Motor neuron (in vitro differentiated cells): ENCODE measurements at regions not wholly inside any gene's neighbourhood (a gene's known extent, or its start where the extent isn't known, plus 50 kb on each side); places are given as distances from the start of the nearest gene placed in this dataset.

Source experiments
- ATAC-seq, 8 experiments: fragments of 200-7000 bp; cut with Tn5 transposase; replicated peaks in 6 of 8; 2 replicates each; pipeline ENCODE4 v1.8.0; 2021; ENCODE audit warnings: mild to moderate bottlenecking in 8 of 8, moderate library complexity in 8 of 8
- H3K27ac ChIP-seq, 2 donors: fragments of 250-450 bp; sonication (Bioruptor Pico); 2 replicates each; pipeline ENCODE4 v1.9.0; 2021; ENCODE audit warnings: antibody characterized with exemption in 2 of 2, mild to moderate bottlenecking in 2 of 2, moderate library complexity in 1 of 2
- H3K4me1 ChIP-seq, 2 donors: fragments of 250-450 bp; sonication (Bioruptor Pico); replicated peaks in 1 of 2; 2 replicates each; pipeline ENCODE4 v1.6.1; 2021; ENCODE audit warnings: antibody characterized with exemption in 2 of 2, mild to moderate bottlenecking in 2 of 2, moderate library complexity in 1 of 2
- H3K4me3 ChIP-seq, 5 donors: fragments of 250-450 bp; sonication (Bioruptor Pico); 2 replicates each; pipeline ENCODE4 v1.9.0; 2021; ENCODE audit warnings: antibody characterized with exemption in 5 of 5, mild to moderate bottlenecking in 5 of 5, moderate library complexity in 4 of 5
- WGBS, 10 experiments: fragments of 450-650 bp; shearing (Covaris generic); methylation state at CpG; one replicate each; pipeline ENCODE4 v1.0.0; 2022; 5-methylcytosine and 5-hydroxymethylcytosine counted together
- in situ Hi-C, 9 experiments: fragments of 400-800 bp; cut with MboI; loops; one replicate each; pipeline ENCODE4 v1.15.0; 2021; ENCODE audit warnings: low sequenced_read_pairs in 9 of 9, low pct_unique_long_range_greater_than_20kb in 2 of 9; ENCODE audit not compliant: unreplicated experiment in 9 of 9

DNA sequence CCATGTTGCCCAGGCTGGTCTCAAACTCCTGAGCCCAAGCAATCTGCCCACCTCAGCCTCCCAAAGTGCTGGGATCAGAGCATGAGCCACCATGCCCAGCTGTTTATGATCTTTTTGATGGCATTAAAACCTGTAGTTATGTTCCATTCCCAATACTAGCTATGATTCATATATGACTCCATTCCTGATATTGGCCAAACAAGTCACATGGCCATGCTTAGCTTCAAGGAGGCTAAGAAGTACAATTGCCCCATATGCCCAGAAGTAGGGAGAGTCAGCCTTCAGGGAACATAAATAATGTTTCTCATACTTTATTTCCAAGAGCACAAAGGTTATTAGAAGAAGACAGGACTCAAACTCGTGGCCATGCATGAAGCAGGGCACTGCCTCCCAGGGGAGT is 132.4 kb upstream of the RAB6C start:
- ATAC-seq = no peak
- Histone ChIP-seq H3K4me3 (no peak overlapping the region), H3K4me1 (no peaks in the 10 kb centered on the region), H3K27ac (no peak overlapping the region)
- WGBS, 10 experiments = 0 to 50% (median 17%) methylated on average over 1 of the region's 1 CpG; no CpG with 5 or more reads in 5 of the 10 experiments
- in situ Hi-C loops = loop anchor here in 1 of 9 experiments (25.0 kb wide), 1 partner anchor 410 kb away; no protein-coding TSS in a partner anchor

DNA sequence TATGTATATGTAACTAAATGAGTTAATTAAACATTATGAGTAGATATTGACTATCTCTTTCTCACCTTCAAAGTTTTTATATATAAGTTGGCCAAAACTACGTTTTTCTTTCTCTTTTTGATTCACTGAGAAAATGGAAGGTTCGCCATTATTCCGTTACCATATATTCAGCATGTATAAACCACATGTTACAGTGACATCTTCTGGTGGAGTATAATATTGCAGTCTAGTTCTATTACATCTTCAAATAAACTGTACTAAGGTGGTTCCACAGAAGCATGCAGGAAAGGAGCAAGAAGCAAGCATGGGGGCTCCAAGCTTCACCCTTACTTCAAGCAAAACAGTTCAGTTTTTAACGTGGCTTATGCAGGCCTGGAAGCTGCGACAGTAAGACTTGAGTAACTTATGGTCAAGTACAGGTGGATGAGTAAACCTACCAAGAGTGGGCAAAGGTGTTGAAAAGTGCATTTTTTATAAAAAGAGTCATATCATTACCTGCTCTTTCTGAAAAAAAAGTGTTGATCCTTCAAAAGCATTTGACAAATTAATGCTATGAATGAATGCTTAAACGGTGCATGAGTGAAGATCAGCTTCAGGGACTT is 129.8 kb upstream of the RAB6C start:
- in situ Hi-C loops = loop anchor here in 1 of 9 experiments (25.0 kb wide), 1 partner anchor 412 kb away; no protein-coding TSS in a partner anchor
- no peak overlapping the region for H3K4me3 ChIP-seq

DNA sequence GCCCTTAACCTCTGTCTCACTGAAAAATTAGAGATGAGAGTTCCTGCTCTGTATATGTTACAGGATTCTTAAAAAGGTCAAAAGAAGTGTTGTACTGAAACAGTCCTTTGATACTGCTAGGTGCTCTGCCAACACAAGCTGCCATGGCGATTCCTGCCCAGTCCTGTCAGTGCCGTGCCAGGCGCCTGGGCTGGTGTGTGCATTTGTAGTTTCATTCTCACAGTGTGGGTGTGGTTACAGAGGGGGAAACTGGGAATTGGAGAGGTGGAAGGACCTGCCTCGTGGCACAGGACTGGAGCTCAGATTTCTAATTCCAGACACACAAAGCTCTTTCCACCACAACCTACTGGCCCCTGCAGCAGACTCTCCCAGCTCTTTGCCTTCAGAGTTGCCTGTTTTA is 122.3 kb upstream of the RAB6C start:
- peak in 3 of 8 experiments; percentile 44 to 81 (median 63) for ATAC-seq
- 0 to 100% (median 82%) methylated on average over 1 to 3 of the region's 4 CpGs; no CpG with 5 or more reads in 3 of the 10 experiments for WGBS, 10 experiments
- no peak overlapping the region for H3K27ac ChIP-seq
- in situ Hi-C loops = no loop called here
- peaks cover 0 to 2% of the 10 kb centered on the region in 2 donors for H3K4me1 ChIP-seq
- H3K4me3 ChIP-seq = no peak overlapping the region

More for the DNA sequence above, 129.8 kb upstream of the RAB6C start:
- peak in 6 of 8 experiments; percentile 38 to 74 (median 52) for ATAC-seq
- Histone ChIP-seq H3K27ac (no peak overlapping the region), H3K4me1 (no peaks in the 10 kb centered on the region)
- WGBS, 10 experiments = 0 to 100% (median 10%) methylated on average over 1 to 6 of the region's 6 CpGs

DNA sequence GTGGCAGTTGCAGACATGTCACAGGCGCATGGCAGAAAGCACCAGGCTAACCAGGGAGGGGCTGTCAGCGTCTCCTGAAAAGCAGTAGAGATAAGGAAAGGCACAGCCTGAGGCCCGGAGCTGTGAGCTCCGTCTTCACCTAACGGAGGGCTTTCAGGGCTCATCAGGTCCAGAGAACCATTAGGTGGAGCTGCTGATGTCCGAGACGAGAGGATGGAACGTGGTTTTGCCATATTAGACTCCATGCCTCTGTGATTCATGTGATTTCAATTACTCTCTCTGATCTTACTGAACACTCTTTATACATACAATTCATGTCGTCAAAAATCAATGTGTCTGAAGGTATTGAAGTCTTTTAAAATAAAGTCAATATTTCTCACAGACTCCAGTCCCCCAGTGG is 120.3 kb upstream of the RAB6C start:
- in situ Hi-C loops = no loop called here
- Histone ChIP-seq H3K4me1 (peaks cover 0 to 2% of the 10 kb centered on the region in 2 donors), H3K4me3 (no peak overlapping the region), H3K27ac (no peak overlapping the region)
- ATAC-seq = peak in 1 of 8 experiments; percentile 53
- 30 to 85% (median 64%) methylated on average over 1 to 8 of the region's 9 CpGs; no CpG with 5 or more reads in 2 of the 10 experiments for WGBS, 10 experiments

DNA sequence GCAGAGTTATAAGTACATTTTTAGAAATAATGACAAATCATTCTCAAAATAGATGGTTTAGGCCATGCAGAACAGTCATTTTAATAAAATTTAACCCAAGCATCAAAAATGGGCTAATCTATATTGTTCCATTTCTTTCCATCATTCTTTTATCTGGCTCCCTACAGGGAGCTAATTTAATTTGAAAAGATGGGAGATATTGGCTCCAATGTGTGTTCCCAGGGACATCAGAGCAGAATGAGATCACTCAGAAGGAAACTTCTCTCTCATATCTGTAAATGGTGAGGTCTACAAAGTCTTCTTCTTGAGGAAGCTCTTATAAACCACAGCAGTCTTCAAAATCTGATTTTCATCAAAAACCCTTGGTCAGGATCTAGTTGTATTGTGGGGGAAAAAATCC is 119.4 kb upstream of the RAB6C start:
- in situ Hi-C loops = no loop called here
- no peak for ATAC-seq
- Histone ChIP-seq H3K27ac (no peak overlapping the region), H3K4me3 (no peak overlapping the region), H3K4me1 (peaks cover 0 to 2% of the 10 kb centered on the region in 2 donors)

DNA sequence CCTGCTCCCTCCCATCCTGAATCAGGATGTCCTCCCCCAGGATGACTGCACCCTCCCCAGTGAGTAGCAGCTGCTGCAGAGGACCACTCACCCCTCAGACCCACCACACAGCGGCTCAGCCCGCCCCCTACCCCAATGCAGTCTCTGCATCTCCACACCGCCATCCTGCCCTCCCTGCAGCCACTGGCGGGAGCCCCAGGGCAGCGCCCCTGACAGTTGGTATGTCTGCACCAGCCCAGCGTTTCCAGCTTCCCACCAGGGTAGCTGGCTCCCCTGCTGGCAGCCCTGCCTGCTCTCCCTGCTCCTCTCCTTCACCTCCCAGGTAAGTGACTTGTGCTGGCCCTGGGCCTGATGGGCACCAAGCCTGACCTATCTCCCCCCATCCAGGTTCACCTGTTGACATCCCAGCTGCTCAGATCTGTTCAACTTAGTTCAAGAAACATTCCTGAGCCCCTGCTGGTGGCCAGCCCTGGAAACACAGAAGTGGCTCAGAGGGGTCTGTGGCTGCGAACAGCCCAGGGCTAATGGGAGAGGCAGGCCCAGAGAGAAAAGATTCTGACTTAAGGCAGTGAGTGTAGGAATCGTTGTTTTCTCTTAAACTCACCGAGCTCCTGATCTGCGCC is 117.7 kb upstream of the RAB6C start:
- in situ Hi-C loops = no loop called here
- peaks cover 0 to 2% of the 10 kb centered on the region in 2 donors for H3K4me1 ChIP-seq
- no peak overlapping the region for H3K4me3 ChIP-seq
- no peak for ATAC-seq
- no peak overlapping the region for H3K27ac ChIP-seq
- 40 to 90% (median 80%) methylated on average over 1 to 4 of the region's 10 CpGs; no CpG with 5 or more reads in 6 of the 10 experiments for WGBS, 10 experiments

DNA sequence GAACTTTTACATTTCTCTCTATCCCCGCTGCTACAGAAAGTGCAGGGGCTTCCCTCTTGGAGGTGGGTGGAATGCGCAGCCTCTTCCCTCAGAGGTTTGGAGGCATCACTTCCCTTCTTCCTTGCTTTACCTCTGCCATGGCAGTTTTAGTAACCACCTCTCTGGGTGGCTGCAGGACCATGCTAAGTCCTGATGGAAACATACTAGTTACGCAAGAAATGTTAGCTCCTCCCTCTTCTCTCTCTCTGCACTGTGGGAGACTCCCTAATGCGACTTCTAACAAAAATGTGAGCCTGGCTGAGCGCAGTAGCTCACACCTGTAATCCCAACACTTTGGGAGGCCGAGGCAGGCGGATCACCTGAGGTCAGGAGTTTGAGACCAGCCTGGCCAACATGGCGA is 116.8 kb upstream of the RAB6C start:
- WGBS, 10 experiments = 73 to 100% (median 100%) methylated on average over 1 to 5 of the region's 8 CpGs; no CpG with 5 or more reads in 2 of the 10 experiments
- peaks cover 0 to 2% of the 10 kb centered on the region in 2 donors for H3K4me1 ChIP-seq
- peak in 2 of 8 experiments; percentile 41 to 65 for ATAC-seq
- H3K4me3 ChIP-seq = no peak overlapping the region
- in situ Hi-C loops = no loop called here
- no peak overlapping the region for H3K27ac ChIP-seq

DNA sequence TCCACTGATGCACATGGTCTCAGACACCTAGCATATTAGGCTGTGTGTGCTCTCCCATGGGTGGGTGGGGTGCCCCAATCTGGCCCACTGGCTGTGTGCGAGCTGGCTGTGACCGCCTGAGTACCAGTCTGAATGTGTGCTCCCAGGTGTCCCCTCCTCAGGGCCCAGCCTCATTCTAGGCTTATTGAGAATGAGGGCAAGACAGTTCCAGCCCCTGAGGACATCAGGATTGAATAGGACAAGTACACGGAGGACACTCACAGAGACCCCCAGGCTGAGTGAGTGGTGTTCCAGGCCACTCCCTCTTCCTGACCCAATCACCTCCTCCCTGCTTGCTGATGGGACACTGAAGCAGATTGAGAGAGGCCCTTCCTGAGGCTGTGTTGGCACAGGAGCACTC is 116.1 kb upstream of the RAB6C start:
- Histone ChIP-seq H3K4me3 (no peak overlapping the region), H3K4me1 (peaks cover 0 to 2% of the 10 kb centered on the region in 2 donors), H3K27ac (no peak overlapping the region)
- in situ Hi-C loops = no loop called here
- WGBS, 10 experiments = 40 to 87% (median 73%) methylated on average over 1 to 3 of the region's 3 CpGs; no CpG with 5 or more reads in 4 of the 10 experiments
- no peak for ATAC-seq

DNA sequence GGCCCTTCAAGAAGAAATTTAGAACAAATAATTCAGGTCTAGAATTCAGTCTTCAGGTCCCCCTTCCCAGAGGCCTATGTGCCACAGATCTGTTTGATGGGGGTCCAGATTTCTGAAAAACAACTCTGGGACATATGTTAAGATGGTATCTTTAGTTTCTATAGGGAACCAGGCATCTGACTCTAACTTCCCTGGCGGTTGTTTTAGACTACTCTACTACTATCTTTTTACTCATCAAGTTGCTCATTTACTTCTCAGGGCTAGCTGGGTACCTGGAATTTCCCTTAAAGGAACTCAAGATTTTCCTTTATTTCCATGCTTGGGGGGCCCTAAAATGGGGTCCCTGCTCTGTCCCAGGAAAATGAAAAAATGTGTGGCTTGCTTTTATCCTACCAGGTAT is 114.7 kb upstream of the RAB6C start:
- H3K4me3 ChIP-seq = no peak overlapping the region
- H3K27ac ChIP-seq = no peak overlapping the region
- WGBS, 10 experiments = 75 to 100% (median 100%) methylated on average over 1 of the region's 1 CpG; no CpG with 5 or more reads in 3 of the 10 experiments
- in situ Hi-C loops = no loop called here
- no peak for ATAC-seq
- H3K4me1 ChIP-seq = no peaks in the 10 kb centered on the region

DNA sequence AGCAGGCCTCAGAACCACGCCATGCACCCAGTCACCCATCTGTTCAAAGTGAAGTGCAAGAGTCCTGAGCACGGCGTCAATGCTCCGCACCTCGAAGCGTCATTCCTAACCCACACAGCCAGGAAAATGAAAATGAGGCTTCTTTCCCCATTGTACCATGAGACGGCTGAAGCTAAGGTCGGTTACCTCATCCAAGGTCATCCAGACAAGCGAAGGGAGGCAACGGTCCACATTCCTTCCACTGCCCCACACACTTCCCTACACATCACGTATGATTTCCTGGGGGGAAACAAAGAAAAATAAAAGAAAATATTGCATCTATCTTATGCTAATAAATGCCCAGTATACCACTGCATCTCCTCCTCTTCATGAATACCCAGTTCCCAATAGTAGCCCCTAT is 113.5 kb upstream of the RAB6C start:
- 72 to 100% (median 90%) methylated on average over 1 to 10 of the region's 11 CpGs; no CpG with 5 or more reads in 4 of the 10 experiments for WGBS, 10 experiments
- Histone ChIP-seq H3K4me1 (peaks cover 6 to 12% of the 10 kb centered on the region in 2 donors), H3K4me3 (no peak overlapping the region), H3K27ac (no peak overlapping the region)
- ATAC-seq = no peak
- in situ Hi-C loops = no loop called here

DNA sequence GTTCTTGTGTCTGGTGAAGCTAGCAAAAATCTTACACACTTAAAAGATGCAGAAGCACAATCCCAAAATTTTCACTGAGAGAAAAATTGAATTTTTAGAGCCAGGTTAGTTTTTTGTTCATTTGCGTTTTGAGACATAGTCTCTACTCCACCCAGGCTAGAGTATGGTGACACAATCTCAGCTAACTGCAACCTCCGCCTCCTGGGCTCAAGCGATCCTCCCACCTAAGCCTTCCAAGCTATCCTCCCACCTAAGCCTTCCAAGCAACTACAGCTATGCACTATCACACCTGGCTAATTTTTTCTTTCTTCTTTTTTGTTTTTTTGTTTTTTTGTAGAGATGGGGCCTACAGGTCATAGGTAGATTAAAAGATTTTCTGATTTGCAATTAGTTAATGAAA is 113.1 kb upstream of the RAB6C start:
- Histone ChIP-seq H3K4me1 (peaks cover 6 to 16% of the 10 kb centered on the region in 2 donors), H3K27ac (no peak overlapping the region), H3K4me3 (no peak overlapping the region)
- in situ Hi-C loops = no loop called here
- no peak for ATAC-seq
- 72 to 100% (median 89%) methylated on average over 2 to 3 of the region's 3 CpGs; no CpG with 5 or more reads in 4 of the 10 experiments for WGBS, 10 experiments

DNA sequence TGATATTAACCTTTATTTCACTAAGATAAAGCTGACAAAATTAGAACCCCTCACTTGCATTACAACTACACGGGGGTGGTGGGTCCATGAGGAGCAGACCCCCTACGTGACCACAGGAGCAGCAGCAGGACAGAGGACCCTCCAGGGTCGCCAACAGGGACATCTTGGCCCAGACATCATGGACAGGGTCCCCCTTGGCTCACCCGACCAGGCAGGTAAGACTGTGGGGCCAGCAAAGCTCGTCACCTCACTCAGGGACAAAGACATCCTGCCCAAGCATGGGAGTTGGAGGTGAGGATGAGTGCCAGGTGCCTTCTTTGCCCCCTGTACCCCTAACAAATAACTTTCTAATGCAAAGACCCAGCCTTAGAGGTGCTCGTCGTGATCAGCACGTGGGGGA is 111.3 kb upstream of the RAB6C start:
- Histone ChIP-seq H3K27ac (no peak overlapping the region), H3K4me1 (peaks cover 10 to 19% of the 10 kb centered on the region in 2 donors), H3K4me3 (no peak overlapping the region)
- ATAC-seq = no peak
- in situ Hi-C loops = no loop called here
- WGBS, 10 experiments = 10 to 93% (median 80%) methylated on average over 1 to 7 of the region's 8 CpGs; no CpG with 5 or more reads in 3 of the 10 experiments

DNA sequence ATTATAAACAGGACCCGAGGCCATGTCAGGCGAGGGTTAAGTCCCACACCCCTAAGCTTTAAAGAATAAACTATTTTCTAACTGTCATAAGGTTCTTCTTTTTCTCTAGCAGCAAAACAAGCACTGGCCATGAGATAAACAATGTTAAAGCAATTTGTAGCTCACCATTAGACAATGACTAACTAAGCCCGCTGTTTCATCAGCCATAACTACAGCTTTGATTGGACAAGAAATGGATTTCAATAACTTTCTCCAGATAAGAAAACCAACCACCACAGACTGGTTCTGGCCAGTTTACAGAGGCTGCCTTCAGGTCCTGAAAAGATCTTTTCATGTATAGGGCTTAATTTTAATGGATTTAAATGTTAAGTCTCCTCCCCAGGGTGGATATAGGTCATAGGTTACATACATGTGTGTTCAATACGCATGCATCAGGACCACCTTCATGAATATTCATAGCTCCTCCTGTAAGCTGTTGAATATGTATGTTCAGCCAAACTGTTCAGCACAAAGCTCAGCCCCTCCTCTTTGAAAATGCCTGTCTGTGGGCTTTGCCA is 108.7 kb upstream of the RAB6C start:
- WGBS, 10 experiments = 0 to 100% (median 67%) methylated on average over 1 to 4 of the region's 4 CpGs; no CpG with 5 or more reads in 3 of the 10 experiments

More for the DNA sequence above, 108.7 kb upstream of the RAB6C start:
- Histone ChIP-seq H3K4me3 (no peak overlapping the region), H3K4me1 (peaks cover 10 to 19% of the 10 kb centered on the region in 2 donors), H3K27ac (peak overlapping the region; percentile 29 to 83)
- ATAC-seq = peak; percentile 90 to 98 (median 95)
- in situ Hi-C loops = no loop called here
